ENCODE measurements at regions not wholly inside any gene's neighbourhood (a gene's known extent, or its start where the extent isn't known, plus 50 kb on each side); places are given as distances from the start of the nearest gene placed in this dataset.

DNA sequence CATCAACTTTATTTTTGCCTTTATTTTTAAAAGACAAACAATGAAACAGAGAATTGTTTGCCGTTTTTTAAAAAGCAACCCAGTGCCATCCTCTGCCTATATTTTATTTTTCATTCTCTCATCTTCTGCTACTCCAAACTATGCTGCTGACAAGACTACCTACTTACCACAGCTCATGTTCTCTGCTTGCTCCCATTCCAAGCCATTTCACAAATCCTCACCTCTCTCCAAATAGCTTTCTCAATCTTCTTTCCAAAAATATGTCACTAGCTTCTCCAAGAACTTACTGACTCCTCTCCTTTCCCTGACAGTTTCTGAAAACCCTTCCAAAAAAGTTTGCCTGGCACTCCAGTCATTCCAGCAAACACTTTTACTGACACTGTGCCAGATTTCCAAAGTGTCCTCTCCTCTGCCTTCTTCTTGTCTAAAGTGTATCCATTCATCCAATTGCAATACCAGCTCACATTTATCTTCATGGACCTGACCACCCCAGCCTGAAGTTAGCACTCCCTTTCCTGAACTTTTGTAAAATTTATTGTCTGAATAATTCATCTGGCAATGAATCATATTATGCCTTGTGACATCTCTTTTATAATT, 766.5 kb upstream of the B3GALT2 start (continued):
- TF ChIP-seq JUND (IDR thresholded peaks at IDR 0.05; ENCODE audit: borderline replicate concordance, low read depth, low read length) (no peak), JUND (tag; IDR thresholded peaks at IDR 0.05; ENCODE audit: borderline replicate concordance, low read depth, low read length) (no peak), CEBPG (CRISPR knock-in tag; IDR thresholded peaks at IDR 0.05) (no peak), CEBPG (tag; conservative IDR thresholded peaks at IDR 0.05 in 1 of 2, IDR thresholded peaks at IDR 0.05 in 1 of 2) (no peak), ZFP1 (CRISPR knock-in tag; IDR thresholded peaks at IDR 0.05) (no peak), ZNF408 (CRISPR knock-in tag; IDR thresholded peaks at IDR 0.05; ENCODE audit: low read depth) (no peak), SMC3 (conservative IDR thresholded peaks at IDR 0.05; ENCODE audit: insufficient read depth, low read depth, low read length) (no peak), ESRRB (CRISPR knock-in tag; IDR thresholded peaks at IDR 0.05; ENCODE audit: borderline replicate concordance) (no peak), SOX6 (IDR thresholded peaks at IDR 0.05) (no peak), ZNF184 (CRISPR knock-in tag; IDR thresholded peaks at IDR 0.05) (no peak)
- TF ChIP-seq, protein P1, sequence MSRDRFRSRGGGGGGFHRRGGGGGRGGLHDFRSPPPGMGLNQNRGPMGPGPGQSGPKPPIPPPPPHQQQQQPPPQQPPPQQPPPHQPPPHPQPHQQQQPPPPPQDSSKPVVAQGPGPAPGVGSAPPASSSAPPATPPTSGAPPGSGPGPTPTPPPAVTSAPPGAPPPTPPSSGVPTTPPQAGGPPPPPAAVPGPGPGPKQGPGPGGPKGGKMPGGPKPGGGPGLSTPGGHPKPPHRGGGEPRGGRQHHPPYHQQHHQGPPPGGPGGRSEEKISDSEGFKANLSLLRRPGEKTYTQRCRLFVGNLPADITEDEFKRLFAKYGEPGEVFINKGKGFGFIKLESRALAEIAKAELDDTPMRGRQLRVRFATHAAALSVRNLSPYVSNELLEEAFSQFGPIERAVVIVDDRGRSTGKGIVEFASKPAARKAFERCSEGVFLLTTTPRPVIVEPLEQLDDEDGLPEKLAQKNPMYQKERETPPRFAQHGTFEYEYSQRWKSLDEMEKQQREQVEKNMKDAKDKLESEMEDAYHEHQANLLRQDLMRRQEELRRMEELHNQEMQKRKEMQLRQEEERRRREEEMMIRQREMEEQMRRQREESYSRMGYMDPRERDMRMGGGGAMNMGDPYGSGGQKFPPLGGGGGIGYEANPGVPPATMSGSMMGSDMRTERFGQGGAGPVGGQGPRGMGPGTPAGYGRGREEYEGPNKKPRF (IDR thresholded peaks at IDR 0.05; ENCODE audit: low read depth, low read length), result no peak

Data from K562 (cell line).